HG03196 (cell line): ENCODE measurements at regions not wholly inside any gene's neighbourhood (a gene's known extent, or its start where the extent isn't known, plus 50 kb on each side); places are given as distances from the start of the nearest gene placed in this dataset.
"Not testable (repeated sequence)": the region's sequence is repeated elsewhere in the genome, so short reads cannot be mapped to it uniquely, and the experiment has no call there.

Experiments
- ATAC-seq: cut with Tn5 transposase; IDR thresholded peaks from one replicate; pipeline ENCODE4 v1.9.1; 2021; ENCODE audit not compliant: unreplicated experiment

- ATAC-seq: no peak
These were observed 246.5 kb upstream of the SFRP2 start for GRCh38 chr4:154035341-154035740.

GRCh38 chr4:154033921-154034320 lies 245.0 kb upstream of the SFRP2 start:
- no peak for ATAC-seq

DNA sequence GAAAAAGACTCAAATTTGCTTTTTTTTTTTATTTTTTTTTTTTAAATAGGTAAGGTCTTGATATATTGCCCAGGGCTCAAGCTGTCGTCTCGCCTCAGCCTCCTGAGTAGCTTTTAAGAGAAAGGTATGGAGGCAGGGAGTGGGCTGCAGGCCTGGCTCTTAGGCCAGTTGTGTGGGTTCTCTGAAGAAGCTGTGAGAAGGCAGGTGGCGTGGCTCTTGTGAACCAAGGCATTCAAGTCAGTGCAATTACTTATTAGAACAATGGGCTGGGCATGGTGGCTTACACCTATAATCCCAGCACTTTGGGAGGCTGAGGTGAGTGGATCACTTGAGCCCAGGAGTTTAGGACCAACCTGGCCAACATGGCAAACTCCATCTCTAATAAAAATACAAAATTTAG lies 244.0 kb upstream of the SFRP2 start:
- ATAC-seq: no peak

GRCh38 chr4:154030746-154031145 lies 241.9 kb upstream of the SFRP2 start:
- ATAC-seq: no peak

DNA sequence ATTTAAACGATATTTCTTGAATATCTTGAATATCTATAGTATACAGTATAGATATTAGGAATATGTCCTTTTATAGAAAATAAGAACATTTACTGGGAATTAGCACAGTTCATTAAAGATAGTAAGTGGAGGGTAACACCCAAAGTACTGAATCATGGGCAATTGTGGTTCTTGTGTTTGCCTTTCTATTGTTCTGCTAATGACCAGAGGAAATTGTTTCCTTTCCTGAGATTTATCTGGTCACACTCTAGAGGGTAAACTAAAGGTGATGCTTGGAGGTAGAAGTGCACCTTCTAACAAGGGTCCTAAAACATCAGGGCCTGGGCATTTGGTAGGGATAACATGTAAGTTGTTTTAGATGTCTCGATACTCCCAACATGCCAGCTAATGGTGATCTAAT lies 241.3 kb upstream of the SFRP2 start:
- no peak for ATAC-seq

DNA sequence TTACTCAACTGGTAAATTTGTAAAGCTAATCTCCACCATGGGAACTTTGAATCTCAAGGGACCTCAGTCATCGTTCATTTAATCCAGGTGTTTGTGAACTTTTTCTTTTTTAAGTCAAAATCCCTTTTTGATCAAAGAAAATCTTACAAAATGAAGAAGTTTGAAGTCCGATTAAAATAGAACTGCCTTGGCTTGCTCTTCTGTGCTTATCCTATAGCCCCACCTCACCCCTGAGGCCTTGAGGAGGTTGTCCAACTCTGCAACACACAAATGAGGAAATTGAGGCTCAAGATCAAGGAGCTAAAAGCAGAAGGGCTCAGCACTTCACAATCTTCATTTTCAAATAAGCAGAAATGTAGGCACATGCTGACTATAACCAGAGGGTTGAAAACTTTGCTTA lies 240.3 kb upstream of the SFRP2 start:
- ATAC-seq: no peak

- no peak for ATAC-seq
These were observed 236.2 kb upstream of the SFRP2 start for GRCh38 chr4:154025110-154025509.

DNA sequence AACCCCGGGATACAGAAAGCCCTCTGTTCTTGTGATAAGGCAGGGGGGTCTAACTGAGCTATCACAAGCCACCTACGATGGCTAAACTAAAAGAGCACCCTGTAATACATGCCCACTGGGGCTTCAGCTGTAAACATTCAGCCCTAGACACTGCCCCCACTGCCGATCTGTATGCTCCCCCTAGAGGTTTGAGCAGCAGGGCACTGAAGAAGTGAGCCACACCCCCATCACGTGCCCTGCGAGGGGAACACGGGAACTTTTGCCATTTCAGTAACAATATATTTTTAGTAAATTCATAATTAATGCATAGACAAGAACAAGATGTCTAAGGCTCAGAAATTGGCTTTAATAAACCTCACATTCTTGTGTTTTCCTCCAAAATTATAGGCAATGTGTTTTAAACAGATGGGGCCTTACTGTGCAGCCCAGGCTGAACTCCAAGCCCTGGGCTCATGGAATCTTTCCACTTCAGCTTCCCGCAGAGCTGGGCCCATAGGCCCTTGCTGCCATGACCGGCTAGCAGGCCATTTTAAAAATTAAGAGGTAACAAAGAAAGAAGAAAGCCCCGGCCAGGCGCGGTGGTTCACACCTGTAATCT lies 235.3 kb upstream of the SFRP2 start:
- ATAC-seq: no peak

DNA sequence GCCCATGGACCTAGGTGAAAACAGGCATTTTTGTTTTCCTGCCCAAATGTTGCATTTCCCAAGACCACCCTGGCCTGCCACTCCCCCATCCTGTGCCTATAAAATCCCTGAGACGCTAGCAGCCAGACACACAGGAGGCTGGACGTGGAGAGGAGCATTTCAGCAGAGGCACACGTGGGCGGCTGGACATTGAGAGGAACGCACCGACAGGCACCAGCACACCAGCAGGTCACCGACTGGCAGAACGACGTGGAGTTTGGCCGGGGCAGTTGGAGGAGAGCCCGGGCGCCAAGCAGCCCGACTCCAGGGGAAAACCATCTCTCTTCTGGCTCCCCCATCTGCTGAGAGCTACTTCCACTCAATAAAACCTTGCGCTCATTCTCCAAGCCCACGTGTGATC lies 234.8 kb upstream of the SFRP2 start:
- not testable (repeated sequence) for ATAC-seq

DNA sequence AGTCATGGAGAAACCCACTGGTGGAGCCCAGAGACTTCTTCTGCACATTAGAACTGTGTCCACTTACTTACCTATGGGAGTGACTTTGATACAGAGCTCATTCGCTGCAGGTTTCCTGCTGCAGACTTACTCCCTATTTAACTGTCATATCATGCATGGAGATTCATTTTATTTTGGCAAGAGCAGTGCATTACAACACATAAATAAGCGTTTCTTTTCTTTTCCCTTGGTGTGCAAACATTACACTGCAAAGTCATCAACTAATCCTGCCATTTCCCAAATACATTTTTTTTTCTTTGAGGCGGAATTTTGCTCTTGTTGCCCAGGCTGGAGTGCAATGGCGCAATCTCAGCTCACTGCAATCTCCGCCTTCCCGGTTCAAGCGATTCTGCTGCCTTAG lies 230.9 kb upstream of the SFRP2 start:
- no peak for ATAC-seq

DNA sequence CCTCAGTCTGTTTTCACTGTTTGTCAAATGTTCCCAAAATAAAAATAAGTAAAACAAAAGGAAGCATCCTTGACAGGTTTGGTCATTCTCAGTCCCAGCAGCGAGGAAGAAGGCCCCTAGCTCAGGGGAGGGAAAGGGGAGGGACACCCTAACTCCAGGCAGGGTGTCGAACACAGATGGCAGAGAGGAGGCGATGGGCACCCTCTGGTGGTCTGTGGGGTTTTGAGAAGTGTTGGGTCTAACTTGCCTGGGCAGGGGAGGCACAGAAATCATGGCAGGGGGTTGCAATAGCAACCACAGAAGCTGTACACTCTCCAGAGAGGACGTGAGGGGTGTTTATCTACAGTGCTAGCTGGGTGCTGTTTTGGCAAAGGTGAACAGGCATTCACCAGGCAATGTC lies 229.8 kb upstream of the SFRP2 start:
- ATAC-seq: no peak

GRCh38 chr4:154015578-154015977 lies 226.7 kb upstream of the SFRP2 start:
- ATAC-seq: no peak

DNA sequence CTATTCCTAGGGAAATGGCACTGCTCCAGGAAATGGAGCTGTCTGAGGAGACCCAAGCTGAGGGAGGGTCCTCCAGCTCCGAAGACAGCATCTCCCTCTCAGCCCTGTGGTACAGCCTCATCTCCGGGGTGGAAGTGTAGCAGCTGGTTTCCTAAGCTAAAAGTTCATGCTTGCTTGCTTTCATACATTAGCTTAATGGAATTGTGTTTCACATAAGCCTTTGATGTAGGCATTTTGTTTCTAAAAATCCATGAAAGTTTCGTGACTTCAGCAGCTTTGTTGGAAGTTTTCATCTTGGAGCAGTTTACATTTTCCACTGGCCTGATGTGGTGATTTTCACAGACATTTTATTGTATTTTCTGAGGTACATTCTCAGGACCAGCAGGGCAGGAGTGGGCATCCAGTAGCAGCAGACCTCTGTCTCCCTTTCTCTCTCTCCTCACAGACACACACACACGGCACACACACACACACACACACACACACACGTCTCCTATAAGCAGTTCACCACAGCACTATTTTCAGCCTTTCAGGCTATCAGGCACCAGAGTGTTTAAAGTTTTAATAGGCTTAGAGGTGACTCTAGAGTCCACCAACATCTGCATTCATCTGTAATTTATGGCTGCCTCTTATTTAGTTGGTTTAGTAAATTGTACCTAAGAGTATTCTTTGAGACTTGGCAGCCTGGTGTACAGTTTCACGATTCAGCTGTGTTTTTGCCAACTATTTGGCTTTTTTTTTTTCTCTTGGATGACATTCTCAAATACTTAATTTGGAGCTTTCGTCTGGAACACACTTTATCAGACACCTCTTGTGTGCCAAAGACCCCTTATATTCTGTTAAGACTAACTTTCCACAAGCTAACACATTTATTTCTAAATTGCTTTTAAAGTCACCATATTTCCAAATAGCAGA lies 225.8 kb upstream of the SFRP2 start:
- no peak for ATAC-seq

GRCh38 chr4:154013576-154013975 lies 224.7 kb upstream of the SFRP2 start:
- ATAC-seq: no peak

DNA sequence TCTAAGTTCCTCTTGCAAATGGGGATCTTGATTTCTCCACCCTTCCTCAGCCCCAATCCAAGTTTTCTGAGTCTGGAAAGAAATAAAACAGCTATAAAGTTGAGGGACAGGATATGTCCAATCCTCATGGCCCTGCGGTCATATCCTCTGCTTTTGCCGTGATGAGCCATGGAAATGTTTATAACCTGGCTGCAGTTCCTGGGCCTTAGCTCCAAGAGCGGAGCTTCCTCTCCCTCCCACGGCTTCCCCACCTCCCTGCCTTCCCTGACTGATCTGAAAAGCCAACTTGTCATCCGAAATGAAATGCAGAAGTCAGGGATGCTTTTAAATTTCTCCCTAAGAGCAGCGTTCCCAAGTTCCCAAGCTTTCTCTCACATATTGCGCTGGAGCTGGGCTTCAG lies 221.5 kb upstream of the SFRP2 start:
- no peak for ATAC-seq

DNA sequence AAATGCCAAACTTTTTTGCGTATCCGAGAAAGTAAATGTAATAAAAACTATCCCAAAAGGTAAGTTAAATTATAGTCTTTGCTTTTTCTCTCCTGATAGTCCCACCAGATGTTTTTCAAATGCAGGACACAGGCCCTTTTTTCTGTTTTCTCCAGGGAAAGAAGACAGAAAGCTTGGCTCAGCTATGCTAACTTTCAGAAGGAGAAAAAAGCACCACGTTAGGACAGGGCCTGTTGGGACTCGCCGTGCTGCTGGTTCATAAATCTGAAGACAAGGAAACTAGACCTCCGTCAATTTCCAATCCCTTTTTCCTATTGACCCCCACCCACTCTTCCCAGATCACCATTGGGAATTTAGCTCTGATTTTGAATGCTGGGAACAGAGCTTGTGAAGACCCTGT lies 220.9 kb upstream of the SFRP2 start:
- ATAC-seq: no peak

GRCh38 chr4:154009191-154009590 lies 220.3 kb upstream of the SFRP2 start:
- no peak for ATAC-seq

DNA sequence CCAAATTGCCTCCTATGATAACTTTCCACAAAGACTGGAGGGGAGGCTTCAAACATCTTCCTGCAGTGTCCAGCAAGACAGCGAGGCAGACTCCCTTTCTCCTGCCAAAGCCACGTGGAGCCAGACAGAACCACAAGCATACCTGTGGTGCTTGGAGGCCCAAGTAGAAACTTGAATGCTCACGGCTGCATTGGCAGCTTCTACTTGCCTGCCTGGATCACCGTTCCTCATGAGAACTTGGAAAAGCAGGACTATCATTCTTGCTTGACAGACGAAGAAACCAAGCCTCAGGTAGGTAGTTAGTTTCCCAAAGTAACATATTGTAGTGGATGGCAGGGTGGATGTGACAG lies 216.3 kb upstream of the SFRP2 start:
- no peak for ATAC-seq

DNA sequence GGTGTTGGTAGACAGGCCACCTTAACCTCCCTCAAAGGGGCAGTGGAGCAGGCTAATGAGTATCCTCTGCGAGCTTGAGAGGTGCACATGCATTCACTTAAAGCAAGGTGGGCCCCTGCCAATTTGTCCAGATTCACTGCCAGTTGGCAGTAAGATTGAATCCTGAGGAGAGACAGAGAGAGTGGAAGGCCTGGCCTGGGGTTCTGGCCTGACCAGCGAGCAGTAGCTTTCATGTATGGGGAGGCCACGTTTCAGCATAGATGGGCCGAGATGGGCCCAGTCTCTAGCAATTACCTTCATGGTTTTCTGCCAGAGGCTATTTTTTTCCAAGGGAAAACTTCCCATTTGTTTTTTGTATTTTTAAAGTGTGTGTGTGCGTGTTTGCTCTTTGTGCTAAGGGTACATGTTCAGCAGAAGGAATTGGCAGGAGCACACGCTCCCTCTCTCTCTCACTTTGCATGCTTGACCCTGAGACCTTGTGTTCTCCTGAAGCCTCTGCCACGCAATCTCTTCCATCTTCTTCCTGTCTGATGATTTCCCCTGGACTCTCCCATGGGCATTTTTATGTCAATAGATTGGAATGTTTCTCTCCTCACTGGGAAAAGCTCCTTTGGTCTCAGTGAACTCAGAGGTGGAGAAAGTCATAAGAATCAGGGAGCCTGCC lies 215.8 kb upstream of the SFRP2 start:
- ATAC-seq: no peak

DNA sequence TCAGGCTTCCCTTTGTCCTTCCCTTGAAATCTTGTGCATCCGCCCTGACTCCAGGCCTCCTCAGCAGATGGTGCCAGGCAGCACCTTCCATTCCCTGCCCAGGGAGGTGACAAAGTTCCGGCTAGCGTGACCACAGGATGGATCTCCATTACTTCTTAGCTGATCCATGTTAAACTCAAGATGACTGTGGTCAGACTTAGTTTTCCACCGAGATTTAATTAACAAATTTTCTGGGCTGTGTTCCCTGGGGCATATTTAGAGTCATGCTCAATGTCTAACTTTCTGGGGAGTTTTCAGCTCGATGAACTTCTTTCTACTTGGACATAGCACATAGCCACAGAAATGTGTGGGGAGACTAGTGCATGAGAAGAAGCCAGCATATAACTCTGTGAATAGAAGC lies 215.1 kb upstream of the SFRP2 start:
- no peak for ATAC-seq

- ATAC-seq: no peak
These were observed 214.5 kb upstream of the SFRP2 start for GRCh38 chr4:154003378-154003777.

GRCh38 chr4:154001193-154001592 lies 212.3 kb upstream of the SFRP2 start:
- no peak for ATAC-seq
